ENCODE measurements at regions not wholly inside any gene's neighbourhood (a gene's known extent, or its start where the extent isn't known, plus 50 kb on each side); places are given as distances from the start of the nearest gene placed in this dataset.

- no peak for DNase-seq (ENCODE audit: low spot score)
- Histone ChIP-seq H3K9me3 (ENCODE audit: control insufficient read depth in 4 of 4, low read length in 3 of 4) (no peaks in the 10 kb centered on the region), H3K4me1 (ENCODE audit: control insufficient read depth in 4 of 4, insufficient read depth in 4 of 4, low read length in 3 of 4) (no peaks in the 10 kb centered on the region), H3K27ac (ENCODE audit: low read depth in 1 of 2, low read length in 2 of 2) (no peak overlapping the region), H3K9ac (ENCODE audit: low read depth in 1 of 2, low read length in 2 of 2) (no peak overlapping the region), H3K27me3 (ENCODE audit: control insufficient read depth in 4 of 4, insufficient read depth in 4 of 4, low read length in 3 of 4) (no peaks in the 10 kb centered on the region), H3K36me3 (ENCODE audit: control insufficient read depth in 4 of 4, insufficient read depth in 3 of 4, low read depth in 1 of 4, low read length in 3 of 4) (no peaks in the 10 kb centered on the region), H3K4me3 (ENCODE audit: low read depth in 1 of 3, low read length in 3 of 3) (no peak overlapping the region)
- TF ChIP-seq SP1 (IDR thresholded peaks at IDR 0.05): no peak
- TF ChIP-seq FOXA2 (IDR thresholded peaks at IDR 0.05): no peak
- no peak for TF ChIP-seq YY1 (IDR thresholded peaks at IDR 0.05)
- no peak for TF ChIP-seq ATF3 (IDR thresholded peaks at IDR 0.05)
- no peak for TF ChIP-seq HNF4A (conservative IDR thresholded peaks at IDR 0.05)
- TF ChIP-seq REST (IDR thresholded peaks at IDR 0.05): no peak
- no peak for TF ChIP-seq MAX (IDR thresholded peaks at IDR 0.05)
- TF ChIP-seq HNF4G (IDR thresholded peaks at IDR 0.05): no peak
- TF ChIP-seq ZBTB33 (IDR thresholded peaks at IDR 0.05): no peak
- TF ChIP-seq RXRA (IDR thresholded peaks at IDR 0.05): no peak
- TF ChIP-seq TAF1 (conservative IDR thresholded peaks at IDR 0.05): no peak
- TF ChIP-seq EGR1 (IDR thresholded peaks at IDR 0.05; ENCODE audit: low read depth in 2 of 2): no peak
- TF ChIP-seq GABPA (IDR thresholded peaks at IDR 0.05 in 1 of 2, conservative IDR thresholded peaks at IDR 0.05 in 1 of 2): no peak
- TF ChIP-seq CTCF (IDR thresholded peaks at IDR 0.05; ENCODE audit: low read depth, low read length, missing input control): no peak
- WGBS: 39% methylated on average over 4 of the region's 4 CpGs
Observed at GRCh38 chr4:45550766-45551366, 573.0 kb downstream of the GABRG1 start.

Data from liver (tissue), 8 donors.